BJ (cell line): ENCODE measurements at regions not wholly inside any gene's neighbourhood (a gene's known extent, or its start where the extent isn't known, plus 50 kb on each side); places are given as distances from the start of the nearest gene placed in this dataset.

Experiments used
- CTCF ChIA-PET: fragments of 350-600 bp; formaldehyde crosslinking; extraction: SDS; loops from one replicate; lab custom pipeline; 2021; ENCODE audit warnings: antibody characterized with exemption, inconsistent platforms; lab: Yijun Ruan, JAX
- POLR2A ChIA-PET: fragments of 300-600 bp; sonication (Branson Sonifier 250); formaldehyde crosslinking; extraction: SDS; loops from one replicate; lab custom pipeline; 2021; ENCODE audit warnings: antibody characterized with exemption; lab: Charles Lee
- DNase-seq: peaks from one replicate; pipeline ENCODE4 v3.0.0-alpha.2; 2011; ENCODE audit warnings: low read depth
- H3K27me3 ChIP-seq: 2 replicates; pipeline ENCODE4 v1.6.0; 2011; ENCODE audit warnings: low read length; ENCODE audit not compliant: control insufficient read depth, insufficient read depth
- H3K36me3 ChIP-seq: 2 replicates; pipeline ENCODE4 v1.5.1; 2011; ENCODE audit warnings: low read length; ENCODE audit not compliant: control insufficient read depth, insufficient read depth
- H3K4me3 ChIP-seq: 2 replicates; pipeline ENCODE4 v1.5.1; 2011; ENCODE audit warnings: low read depth, mild to moderate bottlenecking, control low read depth, low read length
- TF ChIP-seq, protein P1 (sequence below): IDR thresholded peaks from 2 replicates; pipeline ENCODE4 v1.5.1; 2011; ENCODE audit warnings: low read depth, mild to moderate bottlenecking, control low read depth, inconsistent platforms, low read length, moderate library complexity; ENCODE audit not compliant: insufficient read depth

GRCh38 chr10:20962165-20962564 lies 65.1 kb upstream of the NEBL start:
- CTCF ChIA-PET: no interaction called here
- POLR2A ChIA-PET: no interaction called here
- no peak for DNase-seq

GRCh38 chr10:20959242-20959641 lies 62.1 kb upstream of the NEBL start:
- ChIA-PET CTCF (interaction anchor here (0.7 kb wide), 1 partner anchor 1030 kb away, joined by 3 read pairs; no protein-coding TSS in a partner anchor), POLR2A (no interaction called here)
- DNase-seq: no peak
- Histone ChIP-seq H3K27me3 (no peaks in the 10 kb centered on the region), H3K36me3 (no peaks in the 10 kb centered on the region), H3K4me3 (no peak overlapping the region)
- TF ChIP-seq, protein P1, sequence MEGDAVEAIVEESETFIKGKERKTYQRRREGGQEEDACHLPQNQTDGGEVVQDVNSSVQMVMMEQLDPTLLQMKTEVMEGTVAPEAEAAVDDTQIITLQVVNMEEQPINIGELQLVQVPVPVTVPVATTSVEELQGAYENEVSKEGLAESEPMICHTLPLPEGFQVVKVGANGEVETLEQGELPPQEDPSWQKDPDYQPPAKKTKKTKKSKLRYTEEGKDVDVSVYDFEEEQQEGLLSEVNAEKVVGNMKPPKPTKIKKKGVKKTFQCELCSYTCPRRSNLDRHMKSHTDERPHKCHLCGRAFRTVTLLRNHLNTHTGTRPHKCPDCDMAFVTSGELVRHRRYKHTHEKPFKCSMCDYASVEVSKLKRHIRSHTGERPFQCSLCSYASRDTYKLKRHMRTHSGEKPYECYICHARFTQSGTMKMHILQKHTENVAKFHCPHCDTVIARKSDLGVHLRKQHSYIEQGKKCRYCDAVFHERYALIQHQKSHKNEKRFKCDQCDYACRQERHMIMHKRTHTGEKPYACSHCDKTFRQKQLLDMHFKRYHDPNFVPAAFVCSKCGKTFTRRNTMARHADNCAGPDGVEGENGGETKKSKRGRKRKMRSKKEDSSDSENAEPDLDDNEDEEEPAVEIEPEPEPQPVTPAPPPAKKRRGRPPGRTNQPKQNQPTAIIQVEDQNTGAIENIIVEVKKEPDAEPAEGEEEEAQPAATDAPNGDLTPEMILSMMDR: no peak

More at GRCh38 chr10:20962165-20962564, 65.1 kb upstream of the NEBL start:
- Histone ChIP-seq H3K4me3 (no peak overlapping the region), H3K27me3 (no peaks in the 10 kb centered on the region), H3K36me3 (no peaks in the 10 kb centered on the region)
- TF ChIP-seq, protein P1: no peak

DNA sequence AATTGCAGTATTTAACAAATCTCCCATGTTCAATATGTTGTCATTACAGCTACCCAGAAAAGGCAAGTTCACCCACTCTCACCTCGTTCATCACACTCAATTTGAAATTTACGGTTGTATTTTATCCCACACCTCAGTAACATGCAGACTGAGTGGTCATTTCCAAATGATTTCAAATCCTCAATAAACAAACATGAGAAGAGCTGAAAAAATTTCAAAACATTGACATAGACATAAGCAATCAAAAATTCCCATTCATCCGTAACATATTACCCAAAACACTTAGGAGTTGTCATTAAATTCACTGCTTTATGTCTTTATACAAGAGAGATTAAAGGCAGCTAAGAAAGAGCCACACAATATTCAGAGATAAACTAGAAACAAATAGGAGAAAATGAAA lies 61.7 kb upstream of the NEBL start:
- TF ChIP-seq, protein P1: no peak
- H3K4me3 ChIP-seq: no peak overlapping the region
- DNase-seq: no peak
- no peaks in the 10 kb centered on the region for H3K36me3 ChIP-seq
- H3K27me3 ChIP-seq: no peaks in the 10 kb centered on the region
- POLR2A ChIA-PET: no interaction called here
- CTCF ChIA-PET: no interaction called here

DNA sequence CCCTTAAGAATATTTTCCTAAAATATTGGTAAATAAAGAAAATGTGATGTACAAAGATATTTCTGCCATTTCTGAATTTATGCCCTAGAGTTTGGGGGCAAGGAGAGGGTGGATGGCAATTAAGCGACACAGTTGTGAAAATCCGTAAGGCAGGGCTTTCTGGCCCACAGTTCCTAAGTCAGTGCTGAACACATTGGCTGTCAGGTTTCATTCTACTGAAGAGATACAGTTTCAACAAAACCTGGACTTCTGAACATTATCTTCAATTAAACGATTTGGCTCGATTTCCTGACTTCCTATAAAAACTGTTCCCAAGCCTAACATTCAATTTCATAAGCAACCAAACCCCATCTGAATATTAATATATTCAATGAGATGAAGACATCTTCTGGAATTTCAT lies 61.1 kb upstream of the NEBL start:
- ChIA-PET POLR2A (no interaction called here), CTCF (no interaction called here)
- TF ChIP-seq, protein P1: no peak
- Histone ChIP-seq H3K27me3 (no peaks in the 10 kb centered on the region), H3K4me3 (no peak overlapping the region), H3K36me3 (no peaks in the 10 kb centered on the region)
- no peak for DNase-seq

- H3K36me3 ChIP-seq: no peaks in the 10 kb centered on the region
- ChIA-PET POLR2A (no interaction called here), CTCF (no interaction called here)
- TF ChIP-seq, protein P1: no peak
- DNase-seq: no peak
- H3K27me3 ChIP-seq: no peaks in the 10 kb centered on the region
- H3K4me3 ChIP-seq: no peak overlapping the region
These were observed 60.6 kb upstream of the NEBL start for GRCh38 chr10:20957744-20958143.
